ACC112 (cell line): ENCODE measurements at regions not wholly inside any gene's neighbourhood (a gene's known extent, or its start where the extent isn't known, plus 50 kb on each side); places are given as distances from the start of the nearest gene placed in this dataset.
A peak's percentile ranks its signal among the peaks of the same experiment; 100 is the strongest.
"Not testable (repeated sequence)": the region's sequence is repeated elsewhere in the genome, so short reads cannot be mapped to it uniquely, and the experiment has no call there.

ENCODE experiments used
- H2AFZ ChIP-seq: fragments of 200-600 bp; sonication (generic); one replicate; pipeline ENCODE4 v1.6.0; 2017; ENCODE audit warnings: antibody characterized with exemption, low read length; ENCODE audit not compliant: unreplicated experiment
- H3K27ac ChIP-seq: fragments of 200-600 bp; sonication (generic); 2 replicates; pipeline ENCODE4 v1.5.1; 2014; ENCODE audit warnings: low read depth, mild to moderate bottlenecking, antibody characterized with exemption, low read length, moderate library complexity
- H3K27me3 ChIP-seq: fragments of 200-600 bp; sonication (generic); 2 replicates; pipeline ENCODE4 v1.6.1; 2014; ENCODE audit warnings: mild to moderate bottlenecking, antibody characterized with exemption, low read length, moderate library complexity, mixed read lengths; ENCODE audit not compliant: insufficient read depth
- H3K36me3 ChIP-seq: fragments of 200-600 bp; sonication (generic); 2 replicates; pipeline ENCODE4 v1.6.1; 2016; ENCODE audit warnings: mild to moderate bottlenecking, antibody characterized with exemption, low read length, moderate library complexity, mixed read lengths; ENCODE audit not compliant: insufficient read depth
- H3K4me1 ChIP-seq: fragments of 200-600 bp; sonication (generic); one replicate; pipeline ENCODE4 v1.6.1; 2016; ENCODE audit warnings: low read length, mixed read lengths; ENCODE audit not compliant: insufficient read depth, unreplicated experiment, control insufficient read depth
- H3K4me3 ChIP-seq: fragments of 200-600 bp; sonication (generic); 2 replicates; pipeline ENCODE4 v1.5.1; 2014; ENCODE audit warnings: mild to moderate bottlenecking, low read depth, low read length
- H3K79me2 ChIP-seq: fragments of 200-600 bp; sonication (generic); one replicate; pipeline ENCODE4 v1.6.0; 2016; ENCODE audit warnings: low read length; ENCODE audit not compliant: control insufficient read depth, unreplicated experiment, insufficient read depth

DNA sequence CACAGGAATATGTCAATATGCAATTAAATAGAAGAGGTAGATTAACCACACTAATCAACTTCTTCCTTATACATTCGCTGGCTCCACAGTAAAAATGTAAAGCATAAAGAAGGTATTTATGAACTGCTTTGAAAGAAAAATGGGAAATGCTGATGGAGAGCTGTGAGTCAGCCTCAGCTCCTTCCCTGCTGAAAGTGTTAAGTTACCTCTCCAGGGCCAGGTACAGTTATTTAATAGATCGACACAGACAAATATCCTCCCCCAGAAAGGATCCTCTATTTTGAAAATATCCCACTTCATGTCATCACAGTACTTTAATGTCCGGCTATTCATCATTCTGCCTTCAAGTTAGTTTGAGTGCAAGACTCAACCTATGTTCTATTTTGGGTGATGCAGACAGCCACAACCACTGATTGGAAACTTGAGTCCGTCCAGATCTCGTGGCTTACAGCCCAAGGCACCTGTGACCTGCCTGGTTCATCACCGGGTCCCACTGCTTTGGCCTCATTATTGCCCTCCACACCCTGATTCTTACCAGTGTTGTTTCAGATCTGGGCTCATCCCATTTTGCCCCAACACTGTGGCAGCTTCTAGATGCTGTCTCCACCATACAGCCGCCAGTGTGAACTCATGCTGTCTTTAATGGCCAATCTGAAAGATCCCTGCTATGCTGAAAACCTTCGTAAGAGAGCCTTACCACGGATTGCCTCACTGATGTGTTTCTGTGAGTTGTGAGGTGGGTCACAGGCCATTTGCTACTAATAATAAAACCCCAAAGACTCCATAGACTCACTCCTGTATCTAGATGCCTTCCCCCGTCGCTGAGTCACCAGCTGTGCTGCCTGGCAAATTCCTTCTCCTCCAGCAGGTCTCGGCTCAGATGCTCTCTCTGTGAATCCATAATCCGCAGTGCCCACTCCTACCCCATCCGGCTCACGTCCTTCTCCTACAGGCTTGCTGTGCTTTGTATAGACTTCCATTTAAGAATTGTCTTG lies 56.2 kb upstream of the DDAH1 start:
- H3K27ac ChIP-seq, result peak overlapping the region; percentile 81
- not testable (repeated sequence) for H3K4me3 ChIP-seq

DNA sequence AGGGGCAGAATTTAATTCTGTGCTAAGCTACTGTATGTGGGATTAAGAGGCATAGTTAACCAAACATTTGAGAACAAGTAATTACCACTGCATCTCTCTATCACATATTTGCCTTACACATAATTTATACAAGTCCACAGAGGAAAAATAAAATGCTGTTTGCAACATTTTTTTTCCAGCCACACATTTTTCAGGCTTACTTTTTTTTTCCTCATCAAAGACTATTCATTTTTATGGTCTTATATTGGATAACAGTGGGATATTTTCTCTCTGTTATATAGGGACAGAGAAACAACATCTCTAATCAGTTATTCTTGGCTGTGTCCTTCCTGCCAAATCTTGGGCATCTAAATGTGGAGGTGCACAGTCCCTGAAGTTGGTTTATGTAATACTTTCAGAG lies 57.5 kb upstream of the DDAH1 start:
- Histone ChIP-seq H3K27ac (peak overlapping the region; percentile 71), H3K4me1 (peaks cover 49% of the 10 kb centered on the region)
- H2AFZ ChIP-seq, H3K36me3 ChIP-seq, H3K27me3 ChIP-seq, H3K79me2 ChIP-seq, H3K4me3 ChIP-seq: not testable (repeated sequence)

More for the DNA sequence above, 56.2 kb upstream of the DDAH1 start:
- not testable (repeated sequence) for H3K79me2 ChIP-seq, H3K36me3 ChIP-seq, H2AFZ ChIP-seq, H3K27me3 ChIP-seq
- peaks cover 42% of the 10 kb centered on the region for H3K4me1 ChIP-seq

DNA sequence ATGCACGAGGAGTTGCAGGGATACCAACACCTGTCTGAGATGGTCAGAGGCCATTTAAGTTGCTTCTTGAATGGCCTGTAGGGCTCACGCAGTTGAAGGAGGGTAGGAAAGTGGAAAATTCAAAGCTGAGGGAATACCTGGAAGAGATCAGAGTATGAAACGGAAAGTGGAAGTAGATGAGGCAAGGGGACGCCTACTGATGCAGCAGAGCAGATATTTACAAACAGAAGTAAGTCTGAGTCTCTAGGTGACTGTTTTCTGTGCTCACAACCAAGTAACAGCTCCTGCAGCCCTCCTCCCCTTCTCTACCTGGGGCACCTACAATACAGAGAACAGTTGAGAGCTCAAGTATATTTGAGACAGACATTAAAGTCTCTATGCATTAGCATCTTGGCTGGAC lies 57.5 kb upstream of the CCN1 start:
- H3K79me2 ChIP-seq, H3K27me3 ChIP-seq, H3K4me3 ChIP-seq, H2AFZ ChIP-seq, H3K36me3 ChIP-seq: not testable (repeated sequence)
- Histone ChIP-seq H3K4me1 (peaks cover 49% of the 10 kb centered on the region), H3K27ac (peak overlapping the region; percentile 43)

DNA sequence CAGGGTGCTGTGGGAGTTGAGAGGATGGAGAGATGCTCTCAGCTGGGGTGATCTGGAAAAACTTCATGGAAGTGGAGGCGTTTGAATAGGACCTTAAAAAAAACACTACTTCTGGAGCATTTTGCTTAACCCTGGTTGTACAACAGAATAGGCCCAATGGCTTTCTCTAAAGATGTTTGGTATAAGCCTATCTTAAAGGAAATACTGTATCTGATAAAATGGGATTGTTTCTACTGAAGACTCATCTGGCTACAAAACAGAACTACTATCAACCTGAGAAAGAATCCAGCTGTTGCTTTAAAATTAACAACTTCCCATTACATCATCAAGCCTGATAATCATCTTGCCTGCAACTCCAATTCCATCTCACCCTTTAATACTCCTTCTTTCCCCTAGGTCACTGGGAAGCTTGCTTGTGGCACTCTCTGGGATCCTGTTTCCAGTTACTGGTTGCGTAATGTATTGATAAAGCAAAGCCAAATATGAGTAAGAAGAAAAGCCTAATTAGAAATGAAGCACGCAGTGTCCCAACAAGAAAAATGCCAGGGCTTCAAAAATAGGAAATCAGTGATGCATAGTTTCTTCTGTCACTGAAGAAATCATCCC lies 56.2 kb upstream of the CCN1 start:
- Histone ChIP-seq H3K4me3 (peak overlapping the region; percentile 53; the same call in 1 of the 2 replicates), H3K4me1 (peaks cover 49% of the 10 kb centered on the region), H3K27ac (peak overlapping the region; percentile 96)
- H2AFZ ChIP-seq, H3K36me3 ChIP-seq, H3K27me3 ChIP-seq, H3K79me2 ChIP-seq: not testable (repeated sequence)

DNA sequence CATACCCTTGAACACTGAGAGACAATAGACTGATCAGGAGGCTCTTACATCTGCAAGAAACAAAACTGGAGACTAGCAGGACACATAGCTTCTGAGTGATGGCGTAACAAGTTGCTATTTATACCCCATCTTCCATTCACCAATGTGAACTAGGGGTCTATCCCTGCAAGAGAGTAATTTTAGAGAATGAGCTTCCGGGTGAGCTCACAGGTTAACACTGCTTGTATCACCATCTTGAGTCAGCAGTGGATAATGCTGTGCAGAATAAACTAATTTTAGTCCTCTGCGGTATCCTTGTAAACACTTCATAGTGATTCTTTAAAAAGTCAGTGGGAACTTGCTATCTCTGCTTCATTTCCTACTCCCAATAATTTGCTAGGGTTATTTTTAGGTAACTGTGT lies 55.0 kb upstream of the CCN1 start:
- not testable (repeated sequence) for H2AFZ ChIP-seq, H3K79me2 ChIP-seq, H3K27me3 ChIP-seq, H3K36me3 ChIP-seq
- H3K4me3 ChIP-seq, result 0 out of 2 replicates have a peak overlapping the region, but pooled peaks have one; percentile 53
- H3K4me1 ChIP-seq, result peaks cover 44% of the 10 kb centered on the region
- peak overlapping the region; percentile 96 for H3K27ac ChIP-seq

DNA sequence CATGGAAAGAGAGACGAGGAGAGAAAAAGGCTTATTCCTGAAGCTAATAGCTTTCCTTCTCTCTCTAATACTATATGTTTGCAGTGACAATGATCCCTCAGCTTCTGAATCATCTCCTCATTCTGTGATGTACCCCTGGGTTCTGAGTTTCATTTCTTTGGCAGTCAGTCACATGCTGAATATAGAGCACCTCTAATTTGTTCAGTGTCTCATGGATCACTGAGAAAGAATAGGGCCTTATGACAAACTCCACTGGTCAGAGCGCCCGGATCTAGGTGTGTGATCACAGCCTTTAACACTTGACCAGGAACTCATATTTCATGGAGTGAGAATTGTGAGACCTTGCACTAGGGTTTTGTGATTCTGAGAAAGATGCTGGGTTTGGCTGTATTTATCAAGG lies 54.3 kb upstream of the CCN1 start:
- peak overlapping the region; percentile 96 for H3K27ac ChIP-seq
- not testable (repeated sequence) for H3K36me3 ChIP-seq, H3K79me2 ChIP-seq, H2AFZ ChIP-seq, H3K27me3 ChIP-seq
- H3K4me3 ChIP-seq, result 0 out of 2 replicates have a peak overlapping the region, but pooled peaks have one; percentile 40
- H3K4me1 ChIP-seq, result peaks cover 38% of the 10 kb centered on the region

DNA sequence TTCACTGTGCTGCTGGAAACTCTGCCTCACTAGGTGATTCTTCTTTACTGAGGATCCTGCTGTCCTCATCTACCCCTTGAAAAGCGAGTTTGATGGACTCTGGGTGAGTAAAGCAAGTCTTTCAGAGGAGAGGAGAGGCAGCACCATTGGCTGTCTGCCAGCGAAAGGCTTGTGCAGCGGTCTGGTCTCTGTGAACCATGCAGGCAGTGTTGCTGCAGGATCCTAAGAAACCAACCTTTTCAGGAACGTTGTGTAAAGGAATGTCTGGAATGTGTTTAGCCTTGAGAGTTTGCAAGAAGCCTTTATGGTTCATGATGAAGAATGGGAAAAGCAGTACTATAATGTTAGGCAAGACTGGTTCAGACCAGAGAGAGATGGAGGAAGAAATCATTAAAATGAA lies 53.4 kb upstream of the CCN1 start:
- peak overlapping the region; percentile 87 for H3K27ac ChIP-seq
- not testable (repeated sequence) for H3K36me3 ChIP-seq, H2AFZ ChIP-seq, H3K27me3 ChIP-seq, H3K79me2 ChIP-seq, H3K4me3 ChIP-seq
- peaks cover 38% of the 10 kb centered on the region for H3K4me1 ChIP-seq
